ENCODE measurements at regions not wholly inside any gene's neighbourhood (a gene's known extent, or its start where the extent isn't known, plus 50 kb on each side); places are given as distances from the start of the nearest gene placed in this dataset.

DNA sequence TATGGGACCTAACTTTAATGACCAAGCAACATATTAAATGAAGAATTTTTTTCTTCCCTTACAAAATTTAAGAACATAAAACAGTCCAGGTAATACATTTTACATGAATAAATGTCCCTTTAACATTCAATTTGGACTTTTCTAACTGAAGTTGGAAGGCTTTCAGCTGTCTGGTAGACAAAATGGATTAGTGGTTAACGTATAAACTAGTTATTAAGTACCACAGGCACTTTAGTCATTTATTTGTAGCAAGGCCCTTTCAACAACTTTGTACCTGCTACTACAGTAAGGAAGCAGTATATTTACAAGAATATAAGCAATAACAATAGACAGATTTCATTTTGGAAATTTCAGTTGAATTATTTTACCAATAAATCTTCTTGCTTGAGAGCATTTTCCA, 152.5 kb upstream of the TENT5D start:
- TF ChIP-seq, protein P1, sequence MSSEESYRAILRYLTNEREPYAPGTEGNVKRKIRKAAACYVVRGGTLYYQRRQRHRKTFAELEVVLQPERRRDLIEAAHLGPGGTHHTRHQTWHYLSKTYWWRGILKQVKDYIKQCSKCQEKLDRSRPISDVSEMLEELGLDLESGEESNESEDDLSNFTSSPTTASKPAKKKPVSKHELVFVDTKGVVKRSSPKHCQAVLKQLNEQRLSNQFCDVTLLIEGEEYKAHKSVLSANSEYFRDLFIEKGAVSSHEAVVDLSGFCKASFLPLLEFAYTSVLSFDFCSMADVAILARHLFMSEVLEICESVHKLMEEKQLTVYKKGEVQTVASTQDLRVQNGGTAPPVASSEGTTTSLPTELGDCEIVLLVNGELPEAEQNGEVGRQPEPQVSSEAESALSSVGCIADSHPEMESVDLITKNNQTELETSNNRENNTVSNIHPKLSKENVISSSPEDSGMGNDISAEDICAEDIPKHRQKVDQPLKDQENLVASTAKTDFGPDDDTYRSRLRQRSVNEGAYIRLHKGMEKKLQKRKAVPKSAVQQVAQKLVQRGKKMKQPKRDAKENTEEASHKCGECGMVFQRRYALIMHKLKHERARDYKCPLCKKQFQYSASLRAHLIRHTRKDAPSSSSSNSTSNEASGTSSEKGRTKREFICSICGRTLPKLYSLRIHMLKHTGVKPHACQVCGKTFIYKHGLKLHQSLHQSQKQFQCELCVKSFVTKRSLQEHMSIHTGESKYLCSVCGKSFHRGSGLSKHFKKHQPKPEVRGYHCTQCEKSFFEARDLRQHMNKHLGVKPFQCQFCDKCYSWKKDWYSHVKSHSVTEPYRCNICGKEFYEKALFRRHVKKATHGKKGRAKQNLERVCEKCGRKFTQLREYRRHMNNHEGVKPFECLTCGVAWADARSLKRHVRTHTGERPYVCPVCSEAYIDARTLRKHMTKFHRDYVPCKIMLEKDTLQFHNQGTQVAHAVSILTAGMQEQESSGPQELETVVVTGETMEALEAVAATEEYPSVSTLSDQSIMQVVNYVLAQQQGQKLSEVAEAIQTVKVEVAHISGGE (tag by site-specific recombination; conservative IDR thresholded peaks at IDR 0.05; ENCODE audit: low read depth), result no peak
- TF ChIP-seq, protein P2, sequence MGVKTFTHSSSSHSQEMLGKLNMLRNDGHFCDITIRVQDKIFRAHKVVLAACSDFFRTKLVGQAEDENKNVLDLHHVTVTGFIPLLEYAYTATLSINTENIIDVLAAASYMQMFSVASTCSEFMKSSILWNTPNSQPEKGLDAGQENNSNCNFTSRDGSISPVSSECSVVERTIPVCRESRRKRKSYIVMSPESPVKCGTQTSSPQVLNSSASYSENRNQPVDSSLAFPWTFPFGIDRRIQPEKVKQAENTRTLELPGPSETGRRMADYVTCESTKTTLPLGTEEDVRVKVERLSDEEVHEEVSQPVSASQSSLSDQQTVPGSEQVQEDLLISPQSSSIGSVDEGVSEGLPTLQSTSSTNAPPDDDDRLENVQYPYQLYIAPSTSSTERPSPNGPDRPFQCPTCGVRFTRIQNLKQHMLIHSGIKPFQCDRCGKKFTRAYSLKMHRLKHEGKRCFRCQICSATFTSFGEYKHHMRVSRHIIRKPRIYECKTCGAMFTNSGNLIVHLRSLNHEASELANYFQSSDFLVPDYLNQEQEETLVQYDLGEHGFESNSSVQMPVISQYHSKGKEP (tag by site-specific recombination; IDR thresholded peaks at IDR 0.05), result no peak
- TF ChIP-seq ZSCAN5A (tag by site-specific recombination; IDR thresholded peaks at IDR 0.05) (no peak), ZNF114 (tag by site-specific recombination; IDR thresholded peaks at IDR 0.05) (no peak), EGR2 (tag by site-specific recombination; IDR thresholded peaks at IDR 0.05; ENCODE audit: low read depth) (no peak), REPIN1 (tag by site-specific recombination; IDR thresholded peaks at IDR 0.05; ENCODE audit: low read depth) (no peak), ZBTB21 (tag by site-specific recombination; IDR thresholded peaks at IDR 0.05) (no peak), GLIS1 (tag by site-specific recombination; IDR thresholded peaks at IDR 0.05) (no peak), ZNF335 (tag by site-specific recombination; conservative IDR thresholded peaks at IDR 0.05) (no peak), ZNF175 (tag by site-specific recombination; IDR thresholded peaks at IDR 0.05) (no peak), PRDM2 (tag by site-specific recombination; IDR thresholded peaks at IDR 0.05; ENCODE audit: borderline replicate concordance) (no peak), ZNF530 (tag by site-specific recombination; IDR thresholded peaks at IDR 0.05; ENCODE audit: low read depth) (no peak)
- TF ChIP-seq, protein P3, sequence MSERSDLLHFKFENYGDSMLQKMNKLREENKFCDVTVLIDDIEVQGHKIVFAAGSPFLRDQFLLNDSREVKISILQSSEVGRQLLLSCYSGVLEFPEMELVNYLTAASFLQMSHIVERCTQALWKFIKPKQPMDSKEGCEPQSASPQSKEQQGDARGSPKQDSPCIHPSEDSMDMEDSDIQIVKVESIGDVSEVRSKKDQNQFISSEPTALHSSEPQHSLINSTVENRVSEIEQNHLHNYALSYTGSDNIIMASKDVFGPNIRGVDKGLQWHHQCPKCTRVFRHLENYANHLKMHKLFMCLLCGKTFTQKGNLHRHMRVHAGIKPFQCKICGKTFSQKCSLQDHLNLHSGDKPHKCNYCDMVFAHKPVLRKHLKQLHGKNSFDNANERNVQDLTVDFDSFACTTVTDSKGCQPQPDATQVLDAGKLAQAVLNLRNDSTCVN (tag by site-specific recombination; optimal IDR thresholded peaks at IDR 0.05), result no peak
- TF ChIP-seq, protein P4, sequence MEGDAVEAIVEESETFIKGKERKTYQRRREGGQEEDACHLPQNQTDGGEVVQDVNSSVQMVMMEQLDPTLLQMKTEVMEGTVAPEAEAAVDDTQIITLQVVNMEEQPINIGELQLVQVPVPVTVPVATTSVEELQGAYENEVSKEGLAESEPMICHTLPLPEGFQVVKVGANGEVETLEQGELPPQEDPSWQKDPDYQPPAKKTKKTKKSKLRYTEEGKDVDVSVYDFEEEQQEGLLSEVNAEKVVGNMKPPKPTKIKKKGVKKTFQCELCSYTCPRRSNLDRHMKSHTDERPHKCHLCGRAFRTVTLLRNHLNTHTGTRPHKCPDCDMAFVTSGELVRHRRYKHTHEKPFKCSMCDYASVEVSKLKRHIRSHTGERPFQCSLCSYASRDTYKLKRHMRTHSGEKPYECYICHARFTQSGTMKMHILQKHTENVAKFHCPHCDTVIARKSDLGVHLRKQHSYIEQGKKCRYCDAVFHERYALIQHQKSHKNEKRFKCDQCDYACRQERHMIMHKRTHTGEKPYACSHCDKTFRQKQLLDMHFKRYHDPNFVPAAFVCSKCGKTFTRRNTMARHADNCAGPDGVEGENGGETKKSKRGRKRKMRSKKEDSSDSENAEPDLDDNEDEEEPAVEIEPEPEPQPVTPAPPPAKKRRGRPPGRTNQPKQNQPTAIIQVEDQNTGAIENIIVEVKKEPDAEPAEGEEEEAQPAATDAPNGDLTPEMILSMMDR (tag by site-specific recombination; IDR thresholded peaks at IDR 0.05), result no peak

Data from HEK293 (cell line).